Omental fat pad (tissue), 3 donors: ENCODE measurements at regions not wholly inside any gene's neighbourhood (a gene's known extent, or its start where the extent isn't known, plus 50 kb on each side); places are given as distances from the start of the nearest gene placed in this dataset.
"Not testable (repeated sequence)": the region's sequence is repeated elsewhere in the genome, so short reads cannot be mapped to it uniquely, and the experiment has no call there.

Experiments used
- ATAC-seq: fragments of 150-250 bp; one replicate; pipeline ENCODE4 v1.9.1; 2016; ENCODE audit warnings: mild to moderate bottlenecking, moderate library complexity; ENCODE audit not compliant: low FRiP score
- DNase-seq: peaks from one replicate; pipeline ENCODE4 v3.0.0-alpha.2; 2019; ENCODE audit warnings: low spot score
- TF ChIP-seq, protein P1 (sequence below), 3 donors: fragments of 450-650 bp; IDR thresholded peaks; one replicate each; pipeline ENCODE4 v1.5.1; 2016 to 2017; ENCODE audit warnings: antibody characterized with exemption in 3 of 3, mild to moderate bottlenecking in 3 of 3, moderate library complexity in 2 of 3

DNA sequence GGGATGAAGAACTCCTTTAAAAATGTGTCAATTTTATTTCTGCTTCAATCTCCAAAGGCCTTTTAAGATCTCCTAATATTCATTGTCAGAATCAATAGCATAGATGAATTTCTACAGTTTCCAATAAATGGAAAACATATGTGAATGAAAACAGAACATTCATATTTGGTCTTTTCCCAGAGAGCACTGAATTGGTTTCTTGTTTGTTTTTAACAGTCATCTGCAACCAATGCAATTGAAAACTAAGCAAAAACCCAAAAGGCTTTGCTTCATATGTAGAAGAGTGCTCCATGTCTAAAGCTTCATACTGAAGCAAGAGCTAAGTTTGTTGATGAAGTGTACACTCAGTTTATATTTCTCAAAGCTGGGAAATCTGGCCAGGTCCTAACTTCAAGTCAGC is 426.5 kb upstream of the CDIN1 start:
- TF ChIP-seq, protein P1, sequence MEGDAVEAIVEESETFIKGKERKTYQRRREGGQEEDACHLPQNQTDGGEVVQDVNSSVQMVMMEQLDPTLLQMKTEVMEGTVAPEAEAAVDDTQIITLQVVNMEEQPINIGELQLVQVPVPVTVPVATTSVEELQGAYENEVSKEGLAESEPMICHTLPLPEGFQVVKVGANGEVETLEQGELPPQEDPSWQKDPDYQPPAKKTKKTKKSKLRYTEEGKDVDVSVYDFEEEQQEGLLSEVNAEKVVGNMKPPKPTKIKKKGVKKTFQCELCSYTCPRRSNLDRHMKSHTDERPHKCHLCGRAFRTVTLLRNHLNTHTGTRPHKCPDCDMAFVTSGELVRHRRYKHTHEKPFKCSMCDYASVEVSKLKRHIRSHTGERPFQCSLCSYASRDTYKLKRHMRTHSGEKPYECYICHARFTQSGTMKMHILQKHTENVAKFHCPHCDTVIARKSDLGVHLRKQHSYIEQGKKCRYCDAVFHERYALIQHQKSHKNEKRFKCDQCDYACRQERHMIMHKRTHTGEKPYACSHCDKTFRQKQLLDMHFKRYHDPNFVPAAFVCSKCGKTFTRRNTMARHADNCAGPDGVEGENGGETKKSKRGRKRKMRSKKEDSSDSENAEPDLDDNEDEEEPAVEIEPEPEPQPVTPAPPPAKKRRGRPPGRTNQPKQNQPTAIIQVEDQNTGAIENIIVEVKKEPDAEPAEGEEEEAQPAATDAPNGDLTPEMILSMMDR (IDR thresholded peaks at IDR 0.05) = no peak
- no peak for ATAC-seq
- DNase-seq = no peak

DNA sequence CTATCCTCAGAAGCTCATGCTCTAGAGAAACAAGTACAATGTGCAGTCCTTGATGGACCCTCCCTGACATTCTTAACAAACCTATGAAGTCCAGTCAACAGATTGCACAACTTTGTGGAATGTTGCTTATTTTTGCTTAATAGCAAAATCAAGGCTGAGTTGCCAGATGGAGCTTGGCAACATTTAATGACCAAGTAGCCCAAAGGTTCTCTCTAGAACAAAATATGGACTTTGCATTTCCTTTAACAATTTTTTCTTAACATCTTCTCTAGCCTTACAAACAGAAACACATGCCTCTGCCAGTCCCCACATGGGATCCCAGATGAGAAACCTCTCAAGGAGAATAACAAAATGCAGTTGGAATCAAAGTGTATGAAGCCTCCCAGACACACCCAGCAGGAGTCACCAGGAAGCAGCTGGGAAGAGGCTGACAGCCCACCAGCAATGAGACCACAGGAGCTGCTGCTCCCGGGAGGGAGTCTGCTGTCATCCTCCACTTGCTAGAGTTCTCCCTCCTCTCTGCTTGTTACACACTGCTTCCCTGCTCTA is 422.5 kb upstream of the CDIN1 start:
- no peak for DNase-seq
- TF ChIP-seq, protein P1 (IDR thresholded peaks at IDR 0.05) = no peak
- ATAC-seq = peak; percentile 54

DNA sequence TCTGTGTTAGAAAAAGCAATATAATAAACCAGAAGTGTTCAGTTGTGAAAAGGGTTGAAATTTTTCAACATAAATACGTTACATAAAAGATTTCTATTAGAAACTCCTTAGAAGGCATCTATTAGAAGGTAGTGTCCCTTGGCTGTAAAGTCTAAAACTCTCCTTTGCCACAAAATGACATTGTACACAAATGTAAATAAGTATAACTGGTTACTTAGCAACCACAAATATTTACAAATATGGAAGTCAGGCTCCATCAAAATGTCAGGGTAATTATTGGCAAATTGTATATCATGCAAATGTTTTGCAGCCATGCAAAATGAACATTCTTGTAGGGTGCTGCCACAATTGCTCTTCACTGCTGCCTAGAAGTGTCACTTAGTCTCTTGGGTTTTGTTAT is 419.1 kb upstream of the CDIN1 start:
- TF ChIP-seq, protein P1 (IDR thresholded peaks at IDR 0.05) = no peak
- ATAC-seq (no peak), DNase-seq (no peak)

DNA sequence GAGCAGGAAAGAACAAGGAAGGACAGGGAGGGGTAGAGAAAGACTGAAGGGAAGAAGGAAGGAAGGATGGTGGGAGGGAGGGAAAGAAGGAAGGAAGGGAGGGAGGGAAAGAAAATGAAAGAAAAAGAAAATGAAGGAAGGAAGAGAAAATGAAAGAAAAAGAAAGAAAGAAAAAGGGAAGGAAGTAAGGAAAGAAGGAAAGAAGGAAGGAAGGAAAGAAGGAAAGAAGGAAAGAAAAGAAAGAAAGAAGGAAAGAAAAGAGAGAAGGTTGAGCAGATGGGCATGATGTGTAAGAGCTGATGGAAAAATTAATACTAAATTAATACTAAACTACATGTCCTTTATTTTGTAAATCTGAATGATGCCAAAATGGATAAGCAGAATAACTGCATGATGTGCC is 418.3 kb upstream of the CDIN1 start:
- ATAC-seq (no peak), DNase-seq (no peak)
- TF ChIP-seq, protein P1 (IDR thresholded peaks at IDR 0.05) = no peak

DNA sequence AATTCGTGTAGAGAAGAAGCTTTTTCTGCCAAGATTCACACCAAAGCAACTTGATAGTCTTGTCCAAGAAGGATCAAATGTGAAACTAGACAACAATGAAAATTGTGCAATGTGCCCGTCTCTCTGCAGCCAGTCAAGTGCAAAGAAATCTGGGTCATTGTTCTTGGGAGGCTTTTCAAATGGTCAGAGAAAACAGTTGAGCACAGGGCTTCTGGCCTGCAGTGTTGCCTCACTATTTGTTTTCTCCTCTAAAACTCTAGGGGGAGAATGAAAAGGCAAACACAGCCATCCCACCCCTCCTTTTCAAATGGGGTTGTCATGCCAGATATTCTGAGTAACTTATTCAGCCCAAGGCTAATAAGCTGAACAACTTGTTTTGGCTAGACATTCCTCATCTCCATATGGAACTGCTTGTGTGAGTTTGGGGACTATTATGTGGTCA is 417.6 kb upstream of the CDIN1 start:
- TF ChIP-seq, protein P1 (IDR thresholded peaks at IDR 0.05) = no peak
- DNase-seq (no peak), ATAC-seq (no peak)

DNA sequence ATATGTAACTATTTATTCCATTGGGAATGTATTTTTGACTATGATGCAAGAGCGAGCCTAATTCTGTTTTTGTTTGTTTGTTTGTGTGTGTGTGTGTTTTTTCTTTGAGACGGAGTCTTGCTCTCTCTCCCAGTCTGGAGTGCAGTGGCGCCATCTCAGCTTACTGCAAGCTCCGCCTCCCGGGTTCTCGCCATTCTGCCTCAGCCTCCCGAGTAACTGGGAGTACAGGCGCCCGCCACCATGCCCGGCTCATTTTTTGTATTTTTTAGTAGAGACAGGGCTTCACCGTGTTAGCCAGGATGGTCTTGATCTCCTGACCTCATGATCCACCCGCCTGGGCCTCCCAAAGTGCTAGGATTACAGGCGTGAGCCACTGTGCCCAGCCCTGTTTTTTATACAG is 415.4 kb upstream of the CDIN1 start:
- DNase-seq, ATAC-seq: not testable (repeated sequence)

DNA sequence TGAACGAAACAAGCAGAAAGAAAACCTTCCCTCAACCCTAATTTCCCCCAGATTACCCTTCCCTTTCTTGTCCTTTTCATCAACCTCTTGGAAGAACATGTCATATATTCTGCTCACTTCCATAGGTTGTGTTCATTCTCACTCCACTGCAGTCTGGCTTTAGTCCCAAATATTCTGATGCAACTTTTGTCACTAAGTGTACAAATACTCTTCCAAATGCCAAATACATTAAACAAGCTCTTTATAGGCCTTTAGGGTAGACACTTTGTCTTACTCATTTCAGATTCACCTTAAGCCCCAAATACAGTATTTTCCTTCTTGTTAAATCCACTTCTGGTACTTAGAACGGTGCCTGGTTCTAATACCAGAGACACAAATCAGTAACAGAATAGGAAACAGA is 406.5 kb upstream of the CDIN1 start:
- ATAC-seq (no peak), DNase-seq (no peak)
- TF ChIP-seq, protein P1 (IDR thresholded peaks at IDR 0.05) = no peak
